PC-3 (cell line): ENCODE measurements at regions not wholly inside any gene's neighbourhood (a gene's known extent, or its start where the extent isn't known, plus 50 kb on each side); places are given as distances from the start of the nearest gene placed in this dataset.

Experiments used
- CTCF ChIP-seq: fragments of 300-600 bp; sonication (generic); conservative IDR thresholded peaks from 2 replicates; pipeline ENCODE4 v1.5.1; 2017; ENCODE audit warnings: antibody characterized with exemption, low read depth, mild to moderate bottlenecking, low read length
- EZH2 ChIP-seq: fragments of 300-600 bp; sonication (generic); IDR thresholded peaks from one replicate; pipeline ENCODE4 v1.6.1; 2017; ENCODE audit warnings: antibody characterized with exemption, mild to moderate bottlenecking, low read length; ENCODE audit not compliant: unreplicated experiment

- TF ChIP-seq CTCF (no peak), EZH2 (no peak)
Measured at GRCh38 chr3:61409638-61410037, 151.7 kb upstream of the PTPRG start.
